ENCODE measurements at regions not wholly inside any gene's neighbourhood (a gene's known extent, or its start where the extent isn't known, plus 50 kb on each side); places are given as distances from the start of the nearest gene placed in this dataset.
"Not testable (repeated sequence)": the region's sequence is repeated elsewhere in the genome, so short reads cannot be mapped to it uniquely, and the experiment has no call there.

- peaks cover 2% of the 10 kb centered on the region for H3K27me3 ChIP-seq (ENCODE audit: control insufficient read depth, insufficient read depth, low read length)
- H3K4me3 ChIP-seq (ENCODE audit: low read length) = no peak overlapping the region
- intact Hi-C loops (cut with micrococcal nuclease) = no loop called here
- ATAC-seq (no peak), DNase-seq (no peak)
- Mint-ChIP-seq H3K9me3 (no peaks in the 10 kb centered on the region), H3K27me3 (ENCODE audit: low read depth in 2 of 2) (peaks cover 3 to 8% of the 10 kb centered on the region in 2 donors), H3K4me3 (no peak overlapping the region), H3K36me3 (peaks cover 1% of the 10 kb centered on the region), H3K4me1 (no peaks in the 10 kb centered on the region), H3K27ac (no peak overlapping the region)
- H3K27ac ChIP-seq (ENCODE audit: low read length) = no peak overlapping the region
- H3K9me3 ChIP-seq (ENCODE audit: control insufficient read depth, insufficient read depth, low read length) = no peaks in the 10 kb centered on the region
- WGBS (ENCODE audit: insufficient coverage) = 94% methylated on average over 3 of the region's 3 CpGs
- H3K36me3 ChIP-seq (ENCODE audit: control insufficient read depth, insufficient read depth, low read length) = no peaks in the 10 kb centered on the region
- no peaks in the 10 kb centered on the region for H3K4me1 ChIP-seq (ENCODE audit: control insufficient read depth, insufficient read depth, low read length)
- TF ChIP-seq CTCF (IDR thresholded peaks at IDR 0.05) = no peak
Measured at GRCh38 chr22:22989856-22990255, 80.5 kb upstream of the GNAZ start.

- H3K9me3 Mint-ChIP-seq; H3K36me3 ChIP-seq (ENCODE audit: control insufficient read depth, insufficient read depth, low read length); H3K4me1 Mint-ChIP-seq; ATAC-seq; H3K4me1 ChIP-seq (ENCODE audit: control insufficient read depth, insufficient read depth, low read length); H3K4me3 ChIP-seq (ENCODE audit: low read length); DNase-seq; H3K4me3 Mint-ChIP-seq; intact Hi-C loops (cut with micrococcal nuclease); H3K27me3 ChIP-seq (ENCODE audit: control insufficient read depth, insufficient read depth, low read length); H3K9me3 ChIP-seq (ENCODE audit: control insufficient read depth, insufficient read depth, low read length); H3K27ac ChIP-seq (ENCODE audit: low read length); H3K27ac Mint-ChIP-seq: not testable (repeated sequence)
- 94% methylated on average over 6 of the region's 7 CpGs for WGBS (ENCODE audit: insufficient coverage)
- Mint-ChIP-seq H3K36me3 (peaks cover 12% of the 10 kb centered on the region), H3K27me3 (ENCODE audit: low read depth in 2 of 2) (peaks cover 11 to 14% of the 10 kb centered on the region in 2 donors)
Measured at GRCh38 chr22:22990711-22991505, 79.4 kb upstream of the GNAZ start.

GRCh38 chr22:22992474-22992873 lies 77.8 kb upstream of the GNAZ start:
- H3K27ac ChIP-seq (ENCODE audit: low read length) = no peak overlapping the region
- Mint-ChIP-seq H3K4me3 (no peak overlapping the region), H3K4me1 (no peaks in the 10 kb centered on the region), H3K36me3 (peaks cover 27% of the 10 kb centered on the region), H3K27ac (no peak overlapping the region), H3K9me3 (peaks cover 7 to 10% of the 10 kb centered on the region in 2 donors), H3K27me3 (ENCODE audit: low read depth in 2 of 2) (peaks cover 7 to 23% of the 10 kb centered on the region in 2 donors)
- no peak overlapping the region for H3K4me3 ChIP-seq (ENCODE audit: low read length)
- intact Hi-C loops (cut with micrococcal nuclease) = no loop called here
- WGBS (ENCODE audit: insufficient coverage) = 75% methylated on average over 3 of the region's 3 CpGs
- no peak for DNase-seq
- no peak for ATAC-seq
- no peak for TF ChIP-seq CTCF (IDR thresholded peaks at IDR 0.05)
- H3K36me3 ChIP-seq (ENCODE audit: control insufficient read depth, insufficient read depth, low read length) = no peaks in the 10 kb centered on the region
- H3K4me1 ChIP-seq (ENCODE audit: control insufficient read depth, insufficient read depth, low read length) = no peaks in the 10 kb centered on the region
- peaks cover 4% of the 10 kb centered on the region for H3K9me3 ChIP-seq (ENCODE audit: control insufficient read depth, insufficient read depth, low read length)
- peaks cover 5% of the 10 kb centered on the region for H3K27me3 ChIP-seq (ENCODE audit: control insufficient read depth, insufficient read depth, low read length)

GRCh38 chr22:22993184-22993583 lies 77.1 kb upstream of the GNAZ start:
- Mint-ChIP-seq H3K4me1 (no peaks in the 10 kb centered on the region), H3K36me3 (peaks cover 34% of the 10 kb centered on the region), H3K4me3 (no peak overlapping the region), H3K27me3 (ENCODE audit: low read depth in 2 of 2) (peaks cover 9 to 31% of the 10 kb centered on the region in 2 donors), H3K27ac (no peak overlapping the region), H3K9me3 (peaks cover 11 to 17% of the 10 kb centered on the region in 2 donors)
- intact Hi-C loops (cut with micrococcal nuclease) = no loop called here
- Histone ChIP-seq H3K4me3 (ENCODE audit: low read length) (no peak overlapping the region), H3K27me3 (ENCODE audit: control insufficient read depth, insufficient read depth, low read length) (peaks cover 5% of the 10 kb centered on the region), H3K4me1 (ENCODE audit: control insufficient read depth, insufficient read depth, low read length) (no peaks in the 10 kb centered on the region), H3K36me3 (ENCODE audit: control insufficient read depth, insufficient read depth, low read length) (no peaks in the 10 kb centered on the region), H3K27ac (ENCODE audit: low read length) (no peak overlapping the region), H3K9me3 (ENCODE audit: control insufficient read depth, insufficient read depth, low read length) (peaks cover 4% of the 10 kb centered on the region)
- DNase-seq (no peak), ATAC-seq (no peak)
- 87% methylated on average over 5 of the region's 5 CpGs for WGBS (ENCODE audit: insufficient coverage)
- no peak for TF ChIP-seq CTCF (IDR thresholded peaks at IDR 0.05)

Measured in natural killer cell (primary cell).